GM18505 (cell line): ENCODE measurements at regions not wholly inside any gene's neighbourhood (a gene's known extent, or its start where the extent isn't known, plus 50 kb on each side); places are given as distances from the start of the nearest gene placed in this dataset.

Experiments used
- ATAC-seq: cut with Tn5 transposase; IDR thresholded peaks from one replicate; pipeline ENCODE4 v1.9.1; 2021; ENCODE audit not compliant: unreplicated experiment
- POLR2A ChIP-seq: IDR thresholded peaks from 4 replicates; pipeline ENCODE4 v1.6.1; 2011; ENCODE audit warnings: borderline replicate concordance; ENCODE audit not compliant: insufficient read depth, insufficient read length; ENCODE audit errors: extremely low read depth

DNA sequence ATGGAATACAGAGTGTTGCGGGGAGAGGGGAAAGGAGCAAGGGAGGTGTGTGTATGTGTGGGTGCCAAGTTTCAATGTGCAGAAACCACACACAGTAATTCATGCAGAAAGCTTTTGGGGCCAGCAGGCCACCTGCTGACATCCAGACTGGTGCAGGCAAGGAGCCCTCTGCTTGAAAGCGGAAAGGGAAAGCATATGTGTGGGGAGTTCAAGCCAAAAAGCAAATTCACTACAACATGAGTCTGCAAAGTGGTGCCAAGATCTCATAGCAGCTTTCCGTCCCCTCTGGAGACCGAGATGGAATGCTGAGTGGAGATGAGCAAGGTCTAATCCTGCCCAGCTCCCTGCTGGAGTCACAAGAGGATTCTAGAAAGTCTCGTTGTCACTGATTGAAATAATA, 159.7 kb upstream of the VLDLR start:
- no peak for ATAC-seq
- no peak for TF ChIP-seq POLR2A

DNA sequence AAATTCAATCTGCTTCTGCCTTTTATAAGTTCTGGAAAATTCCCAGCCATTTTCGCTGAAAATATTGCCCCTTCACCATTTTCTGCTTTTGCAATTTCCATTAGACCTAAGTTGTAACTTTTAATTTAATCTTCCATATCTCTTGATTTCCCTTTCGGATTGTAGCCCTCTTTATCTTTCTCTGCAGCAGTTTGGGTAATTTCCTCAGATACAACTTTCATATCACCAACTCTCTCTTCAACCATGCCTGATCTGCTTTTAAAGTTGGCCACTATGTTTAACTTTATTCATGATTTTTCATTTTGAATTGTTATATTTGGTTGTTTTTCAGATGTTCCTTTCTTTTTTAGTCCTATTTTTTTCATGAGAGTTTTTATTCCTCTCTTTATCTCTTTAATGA, 157.0 kb upstream of the VLDLR start:
- no peak for TF ChIP-seq POLR2A
- ATAC-seq, result no peak

DNA sequence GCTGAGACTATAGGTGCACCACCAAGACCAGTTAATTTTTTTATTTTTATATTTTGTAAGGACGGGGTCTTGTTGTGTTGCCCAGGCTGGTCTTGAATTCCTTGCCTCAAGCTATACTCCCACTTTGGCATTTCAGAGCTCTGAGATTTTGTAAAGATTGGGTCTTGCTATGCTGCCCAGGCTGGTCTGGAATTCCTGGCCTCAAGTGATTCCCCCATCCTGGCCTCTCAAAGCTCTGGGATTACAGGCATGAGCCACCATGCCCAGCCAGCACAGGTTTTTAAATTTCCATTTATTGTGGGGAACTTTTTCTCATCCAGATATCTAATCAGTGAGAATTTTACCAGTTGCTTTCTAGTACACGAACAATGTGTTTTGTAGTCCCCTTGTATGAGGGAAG, 156.1 kb upstream of the VLDLR start:
- ATAC-seq, result no peak
- no peak for TF ChIP-seq POLR2A

DNA sequence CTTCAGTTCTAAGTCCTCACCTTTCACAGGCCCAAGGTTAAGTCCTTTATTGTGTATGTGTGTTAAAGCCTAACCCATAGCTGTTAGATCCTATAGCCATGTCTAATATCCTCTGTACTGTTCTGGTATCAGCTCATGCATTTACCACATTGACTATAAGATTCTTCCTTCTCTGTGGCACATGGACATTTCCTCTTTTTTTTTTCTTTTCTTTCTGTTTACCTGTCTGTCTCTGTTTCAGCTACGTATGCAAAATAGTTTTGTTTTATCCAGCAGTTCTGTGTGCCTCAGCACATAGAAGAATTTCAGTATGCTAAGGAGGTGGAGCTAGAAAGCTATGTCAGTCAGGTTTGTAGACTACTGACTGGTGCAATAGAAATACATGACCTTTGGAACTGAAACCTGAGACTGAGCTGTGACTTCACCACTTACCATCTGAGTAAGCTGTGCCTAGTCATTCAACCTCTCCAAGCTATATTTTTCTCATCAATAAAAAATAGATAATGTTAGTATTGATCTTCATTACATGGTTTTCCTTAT, 155.6 kb upstream of the VLDLR start:
- ATAC-seq, result peak; percentile 97
- no peak for TF ChIP-seq POLR2A

DNA sequence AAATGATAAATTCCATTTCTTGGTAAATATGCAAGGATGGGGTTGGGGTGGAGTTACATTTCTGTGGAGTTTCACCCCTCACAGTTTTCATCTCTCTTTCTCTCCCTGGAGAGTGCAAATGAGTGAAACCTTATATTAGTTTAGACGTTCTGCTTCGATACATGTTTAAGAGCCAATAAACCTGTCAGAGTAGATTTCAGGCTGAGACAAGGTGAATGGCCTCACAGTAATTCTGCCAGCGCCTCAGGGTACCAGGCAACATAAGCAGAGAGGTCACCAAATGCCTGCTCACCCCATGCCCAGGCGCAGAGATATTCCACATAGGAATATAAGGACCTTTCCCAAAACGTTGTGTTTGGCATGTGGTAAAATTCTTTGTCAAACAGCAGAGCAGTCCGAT, 154.9 kb upstream of the VLDLR start:
- no peak for TF ChIP-seq POLR2A
- no peak for ATAC-seq

DNA sequence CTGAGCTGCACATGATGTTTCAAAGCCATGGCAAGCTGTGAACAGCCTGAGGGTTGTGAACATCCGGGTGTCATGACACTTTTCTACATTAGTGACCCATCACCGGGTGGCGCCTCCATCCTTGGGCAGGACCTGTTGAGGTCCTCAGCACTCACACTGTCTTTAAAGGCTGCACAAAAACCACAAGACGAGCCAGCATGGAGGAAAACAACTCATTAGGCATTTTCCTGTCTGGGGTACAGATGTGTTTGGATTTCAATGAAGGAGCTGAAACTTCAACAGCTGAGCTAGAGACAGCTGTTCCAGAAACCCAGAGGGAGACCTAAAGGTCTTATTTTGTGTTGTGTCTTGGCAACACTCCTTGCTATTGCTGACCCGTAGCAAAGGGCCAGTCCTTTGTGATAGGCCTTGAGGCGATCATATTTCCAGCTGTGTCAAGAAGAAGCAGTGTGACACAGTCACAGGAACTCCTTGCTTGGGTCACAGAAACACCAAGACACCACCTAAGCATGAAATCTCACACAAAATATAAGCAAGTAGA, 151.8 kb upstream of the VLDLR start:
- no peak for TF ChIP-seq POLR2A
- peak; percentile 35 for ATAC-seq

DNA sequence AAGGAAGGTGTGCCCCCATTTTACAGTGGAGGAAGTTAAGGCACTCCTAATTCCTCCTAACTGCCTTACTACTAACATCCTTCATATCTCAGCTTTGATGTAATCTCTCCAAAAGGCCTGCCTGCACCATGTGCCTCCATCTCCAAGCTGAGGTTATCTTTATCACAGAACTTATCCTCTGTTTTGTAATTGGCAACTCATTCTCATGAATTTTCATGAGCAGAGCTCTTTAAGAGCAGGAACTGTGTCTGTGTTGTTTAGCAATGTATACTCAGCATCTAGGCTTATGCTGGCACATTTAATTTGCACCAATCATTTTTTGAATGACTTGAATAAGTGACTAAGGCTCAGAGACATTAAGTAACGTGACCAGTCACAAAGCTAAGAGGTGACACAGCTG, 147.9 kb upstream of the VLDLR start:
- ATAC-seq, result no peak
- no peak for TF ChIP-seq POLR2A

DNA sequence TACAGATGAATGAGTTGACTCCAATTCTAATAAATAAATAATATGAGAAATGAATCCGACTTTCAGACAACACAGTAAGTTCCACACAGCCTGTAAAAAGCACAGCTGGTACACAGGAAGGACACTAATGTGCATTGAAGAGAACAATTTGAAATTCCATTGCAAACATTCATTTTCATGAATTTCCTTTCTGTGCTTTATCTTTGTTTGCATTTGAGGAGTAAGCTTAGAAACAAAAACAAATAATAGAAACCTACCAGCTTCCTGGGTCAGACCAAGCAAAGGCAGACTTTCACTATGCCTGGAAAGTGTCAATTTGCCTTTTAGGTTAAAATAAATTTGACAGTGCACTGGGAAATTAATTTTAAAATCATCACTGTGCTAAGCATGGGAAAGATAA, 143.8 kb upstream of the VLDLR start:
- no peak for TF ChIP-seq POLR2A
- no peak for ATAC-seq

DNA sequence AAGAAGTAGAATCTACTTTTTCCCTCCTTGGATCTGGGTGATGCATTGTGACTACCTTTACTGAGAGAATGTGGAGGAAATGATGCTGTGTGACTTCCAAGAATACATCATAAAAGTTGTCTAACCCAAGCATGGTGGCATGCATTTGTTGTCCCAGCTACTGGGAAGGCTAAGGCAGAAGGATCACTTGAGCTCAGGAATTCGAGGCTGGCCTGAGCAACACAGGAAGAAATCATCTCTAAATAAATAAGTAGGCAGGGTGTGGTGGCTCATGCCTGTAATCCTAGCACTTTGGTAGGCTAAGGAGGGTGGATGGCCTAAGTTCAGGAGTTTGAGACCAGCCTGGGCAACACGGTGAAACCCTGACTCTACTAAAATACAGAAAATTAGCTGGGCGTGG, 143.2 kb upstream of the VLDLR start:
- TF ChIP-seq POLR2A, result no peak
- ATAC-seq, result no peak

DNA sequence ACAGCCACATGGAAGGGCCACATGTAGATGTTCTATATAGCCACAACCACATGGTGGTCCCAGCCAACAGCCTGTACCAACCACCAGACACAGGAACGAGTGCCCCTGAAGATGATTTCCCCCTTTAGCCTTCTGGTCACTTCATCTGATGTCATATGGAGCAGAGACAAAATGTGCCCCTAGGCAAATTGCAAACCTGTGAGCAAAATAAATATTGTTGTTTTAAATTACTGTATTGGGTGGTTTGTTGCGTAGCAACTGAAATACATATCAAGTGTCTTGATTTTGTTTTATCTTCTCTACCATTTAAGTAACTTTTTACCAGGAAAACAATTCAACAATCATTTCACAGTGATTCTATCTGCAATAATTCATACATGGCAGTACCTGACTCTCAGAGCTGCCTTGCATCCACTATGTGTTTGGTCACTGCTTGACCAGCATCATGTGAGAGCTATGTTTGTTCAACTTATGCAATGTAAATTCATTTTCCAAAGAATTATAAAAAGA, 142.5 kb upstream of the VLDLR start:
- no peak for TF ChIP-seq POLR2A
- ATAC-seq, result no peak

DNA sequence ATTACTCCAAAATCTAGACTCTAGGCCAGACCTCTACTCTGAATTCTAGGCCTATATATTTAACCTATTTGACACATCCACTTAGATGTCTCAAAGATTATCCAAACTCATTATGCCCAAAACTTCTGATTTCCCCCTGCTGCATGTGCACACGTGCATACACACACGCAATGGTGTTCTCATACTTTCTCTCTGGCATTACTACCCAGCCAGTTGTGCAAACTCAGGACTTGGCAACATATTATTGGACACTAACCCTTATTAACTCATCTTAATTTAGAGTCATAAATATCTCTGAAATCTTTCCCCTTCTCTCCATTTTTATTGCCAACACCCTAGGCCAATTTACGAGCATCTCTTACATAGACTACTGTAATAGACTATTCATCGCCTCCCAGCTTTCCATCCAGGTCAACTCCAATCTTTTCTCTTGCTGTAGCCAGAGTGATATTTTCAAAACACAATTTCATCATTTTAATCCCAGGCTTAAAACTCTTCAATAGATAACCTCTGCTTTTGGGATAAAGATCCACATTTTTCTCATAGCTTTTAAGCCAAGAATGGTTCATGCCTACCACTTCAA, 141.2 kb upstream of the VLDLR start:
- no peak for ATAC-seq
- TF ChIP-seq POLR2A, result no peak

DNA sequence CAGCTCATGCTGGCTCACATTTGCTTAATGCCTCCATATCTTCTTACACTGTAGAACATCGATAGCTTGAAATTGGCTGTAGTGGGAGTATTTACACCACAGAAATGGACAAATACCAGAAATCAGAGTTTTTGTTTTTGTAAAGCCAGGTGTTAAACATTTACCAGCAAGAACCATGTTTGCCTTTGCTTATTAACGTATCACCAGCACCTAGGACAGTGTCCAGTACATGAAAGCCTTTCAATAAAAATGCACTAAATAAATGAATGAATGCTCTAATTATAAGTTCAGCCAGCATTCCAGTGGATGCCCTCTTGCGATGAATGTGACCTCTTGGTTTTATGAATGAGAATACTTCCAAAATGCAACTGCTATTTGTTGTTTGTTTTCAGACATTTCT, 140.4 kb upstream of the VLDLR start:
- ATAC-seq, result no peak
- TF ChIP-seq POLR2A, result no peak

DNA sequence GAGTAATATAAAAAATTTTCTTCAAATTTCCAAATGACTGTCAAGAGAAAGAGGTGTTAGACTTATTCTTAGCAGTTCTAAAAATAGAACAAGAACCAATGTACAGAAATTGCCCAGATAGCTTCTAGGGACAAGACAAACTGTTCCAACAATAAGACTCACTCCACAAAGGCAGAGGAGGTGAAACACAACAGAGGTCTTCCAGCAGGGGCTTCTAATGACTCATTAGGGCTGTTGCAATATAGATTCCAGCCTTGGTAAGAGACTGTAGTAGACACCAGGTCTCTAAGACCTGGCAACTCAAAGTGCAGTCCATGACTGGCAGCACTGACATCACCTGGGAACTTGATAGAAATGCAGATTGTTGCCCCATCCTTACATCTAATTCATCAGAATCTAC, 134.6 kb upstream of the VLDLR start:
- TF ChIP-seq POLR2A, result no peak
- ATAC-seq, result no peak

DNA sequence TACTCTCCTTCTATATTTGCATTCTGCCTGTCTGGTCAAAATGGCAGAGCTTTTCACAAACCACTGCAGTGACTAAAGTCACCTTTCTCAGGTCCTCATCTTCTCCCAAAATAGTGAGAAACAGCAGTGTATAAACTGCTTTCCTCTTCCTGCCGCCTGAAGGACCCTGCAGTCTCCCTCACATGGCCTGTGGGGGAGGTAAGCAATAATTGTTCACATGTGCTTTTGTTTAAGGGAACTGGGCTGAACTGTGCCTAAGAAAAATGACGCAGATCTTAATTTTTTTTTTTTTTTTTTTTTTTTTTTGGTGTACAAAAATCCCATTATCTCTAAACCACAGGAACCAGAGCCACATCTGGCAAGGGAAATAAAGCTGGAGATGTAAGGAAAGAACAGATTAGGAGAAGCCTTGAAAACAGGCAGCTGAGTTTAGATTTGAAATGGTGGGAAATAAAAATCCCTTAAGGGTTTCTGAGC, 131.7 kb upstream of the VLDLR start:
- ATAC-seq, result no peak
- TF ChIP-seq POLR2A, result no peak

DNA sequence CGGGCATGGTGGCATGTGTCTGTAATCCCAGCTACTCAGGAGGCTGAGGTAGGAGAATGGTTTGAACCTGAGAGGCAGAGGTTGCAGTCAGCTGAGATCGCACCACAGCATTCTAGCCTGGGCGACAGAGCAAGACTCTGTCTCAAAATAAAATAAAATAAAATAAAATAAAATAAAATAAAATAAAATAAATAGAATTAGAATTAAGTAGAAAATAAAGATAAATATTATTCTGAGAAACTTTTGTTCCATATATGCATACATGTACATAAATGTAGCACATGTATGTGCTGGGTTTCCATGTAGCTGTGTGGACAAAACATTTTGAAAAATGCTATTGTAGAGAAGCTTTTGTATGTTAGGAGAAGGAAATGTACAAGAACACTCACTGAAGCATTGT, 129.4 kb upstream of the VLDLR start:
- TF ChIP-seq POLR2A, result no peak
- ATAC-seq, result no peak

DNA sequence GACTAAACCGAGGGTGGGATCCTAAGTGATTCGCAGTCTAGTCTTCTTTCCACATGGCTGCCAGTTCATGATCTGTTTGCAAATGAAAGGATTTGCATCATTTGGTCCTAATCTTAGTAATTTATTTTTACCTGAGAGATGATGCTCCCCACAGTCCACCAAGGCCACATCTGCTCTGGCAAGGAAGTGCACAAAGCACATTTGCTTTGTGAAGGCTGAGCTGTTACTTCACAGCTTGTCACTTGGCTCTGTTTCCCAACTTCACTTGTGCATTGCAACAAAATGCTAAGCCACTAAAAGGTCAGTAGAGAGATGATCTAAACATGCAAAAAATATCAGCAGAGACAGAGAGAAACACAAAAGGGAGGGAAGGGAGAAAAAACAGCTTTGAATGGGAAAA, 128.5 kb upstream of the VLDLR start:
- TF ChIP-seq POLR2A, result no peak
- no peak for ATAC-seq

DNA sequence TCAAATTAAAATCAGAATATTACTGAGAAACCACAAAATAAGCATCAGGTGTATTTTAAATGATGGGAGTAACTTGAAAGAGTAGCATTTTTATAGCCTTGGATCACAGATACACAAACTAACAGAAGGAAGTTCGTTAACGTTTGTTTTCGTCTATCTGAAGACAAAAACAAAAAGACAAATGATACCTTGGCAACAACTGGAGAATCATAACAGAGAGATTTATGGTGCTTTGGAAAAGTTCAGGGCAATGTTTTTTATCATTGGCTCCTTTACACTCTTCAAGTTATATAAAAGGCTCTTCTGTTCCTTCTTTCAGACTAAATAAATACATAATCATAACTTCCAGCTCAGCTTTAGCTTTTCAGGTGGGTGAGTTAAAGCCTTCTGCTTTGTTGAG, 128.1 kb upstream of the VLDLR start:
- TF ChIP-seq POLR2A, result no peak

More for the DNA sequence above, 128.1 kb upstream of the VLDLR start:
- no peak for ATAC-seq
